ENCODE measurements at regions not wholly inside any gene's neighbourhood (a gene's known extent, or its start where the extent isn't known, plus 50 kb on each side); places are given as distances from the start of the nearest gene placed in this dataset.
A peak's percentile ranks its signal among the peaks of the same experiment; 100 is the strongest.

- Histone ChIP-seq H3K4me3 (ENCODE audit: low read depth, low read length) (no peak overlapping the region), H3K36me3 (ENCODE audit: control insufficient read depth, insufficient read depth, low read length) (no peaks in the 10 kb centered on the region), H3K27me3 (ENCODE audit: control insufficient read depth, insufficient read depth, low read length) (no peaks in the 10 kb centered on the region)
- TF ChIP-seq CTCF (IDR thresholded peaks at IDR 0.05; ENCODE audit: insufficient read depth, low read length, poor library complexity, severe bottlenecking), result no peak
- no peak for DNase-seq (ENCODE audit: low read depth)
Measured at GRCh38 chr11:81870815-81871214, 862.8 kb downstream of the FAM181B start.

- Histone ChIP-seq H3K36me3 (ENCODE audit: control insufficient read depth, insufficient read depth, low read length) (no peaks in the 10 kb centered on the region), H3K4me3 (ENCODE audit: low read depth, low read length) (no peak overlapping the region), H3K27me3 (ENCODE audit: control insufficient read depth, insufficient read depth, low read length) (no peaks in the 10 kb centered on the region)
- no peak for TF ChIP-seq CTCF (IDR thresholded peaks at IDR 0.05; ENCODE audit: insufficient read depth, low read length, poor library complexity, severe bottlenecking)
- DNase-seq (ENCODE audit: low read depth), result no peak
Measured at GRCh38 chr11:81870066-81870412, 863.6 kb downstream of the FAM181B start.

- no peaks in the 10 kb centered on the region for H3K36me3 ChIP-seq (ENCODE audit: control insufficient read depth, insufficient read depth, low read length)
- DNase-seq (ENCODE audit: low read depth), result peak; percentile 12
- TF ChIP-seq CTCF (IDR thresholded peaks at IDR 0.05; ENCODE audit: insufficient read depth, low read length, poor library complexity, severe bottlenecking), result no peak
- H3K4me3 ChIP-seq (ENCODE audit: low read depth, low read length), result no peak overlapping the region
- H3K27me3 ChIP-seq (ENCODE audit: control insufficient read depth, insufficient read depth, low read length), result no peaks in the 10 kb centered on the region
Measured at GRCh38 chr11:81869351-81870065, 864.2 kb downstream of the FAM181B start.

GRCh38 chr11:81866896-81867295 is 866.8 kb downstream of the FAM181B start:
- no peak overlapping the region for H3K4me3 ChIP-seq (ENCODE audit: low read depth, low read length)
- DNase-seq (ENCODE audit: low read depth), result no peak
- no peaks in the 10 kb centered on the region for H3K36me3 ChIP-seq (ENCODE audit: control insufficient read depth, insufficient read depth, low read length)
- TF ChIP-seq CTCF (IDR thresholded peaks at IDR 0.05; ENCODE audit: insufficient read depth, low read length, poor library complexity, severe bottlenecking), result no peak
- H3K27me3 ChIP-seq (ENCODE audit: control insufficient read depth, insufficient read depth, low read length), result no peaks in the 10 kb centered on the region

GRCh38 chr11:81857386-81857785 is 876.3 kb downstream of the FAM181B start:
- no peaks in the 10 kb centered on the region for H3K27me3 ChIP-seq (ENCODE audit: control insufficient read depth, insufficient read depth, low read length)
- no peaks in the 10 kb centered on the region for H3K36me3 ChIP-seq (ENCODE audit: control insufficient read depth, insufficient read depth, low read length)
- H3K4me3 ChIP-seq (ENCODE audit: low read depth, low read length), result no peak overlapping the region
- no peak for TF ChIP-seq CTCF (IDR thresholded peaks at IDR 0.05; ENCODE audit: insufficient read depth, low read length, poor library complexity, severe bottlenecking)
- DNase-seq (ENCODE audit: low read depth), result no peak

- Histone ChIP-seq H3K36me3 (ENCODE audit: control insufficient read depth, insufficient read depth, low read length) (no peaks in the 10 kb centered on the region), H3K27me3 (ENCODE audit: control insufficient read depth, insufficient read depth, low read length) (no peaks in the 10 kb centered on the region), H3K4me3 (ENCODE audit: low read depth, low read length) (no peak overlapping the region)
- DNase-seq (ENCODE audit: low read depth), result no peak
- TF ChIP-seq CTCF (IDR thresholded peaks at IDR 0.05; ENCODE audit: insufficient read depth, low read length, poor library complexity, severe bottlenecking), result no peak
Measured at GRCh38 chr11:81853791-81854190, 879.9 kb downstream of the FAM181B start.
